SK-N-SH treated with all-trans-retinoic acid at 6 μM for 48 hours (cell line): ENCODE measurements at regions not wholly inside any gene's neighbourhood (a gene's known extent, or its start where the extent isn't known, plus 50 kb on each side); places are given as distances from the start of the nearest gene placed in this dataset.

Experiments used
- ARNTL ChIP-seq: fragments of 450-650 bp; formaldehyde crosslinking; IDR thresholded peaks from 2 replicates; pipeline ENCODE4 v1.5.0; 2020; ENCODE audit warnings: low read depth, mild to moderate bottlenecking, moderate library complexity, borderline replicate concordance
- CSDC2 ChIP-seq: fragments of 250-450 bp; sonication (Bioruptor Pico); IDR thresholded peaks from 2 replicates; pipeline ENCODE4 v1.5.0; 2020; ENCODE audit warnings: mild to moderate bottlenecking, moderate library complexity
- ISL1 ChIP-seq: fragments of 250-450 bp; sonication (Bioruptor Pico); IDR thresholded peaks from 2 replicates; pipeline ENCODE4 v2.1.2; 2022; ENCODE audit warnings: mild to moderate bottlenecking, moderate library complexity
- PPARA ChIP-seq: fragments of 250-450 bp; sonication (Bioruptor Pico); IDR thresholded peaks from 2 replicates; pipeline ENCODE4 v1.5.0; 2020; ENCODE audit warnings: mild to moderate bottlenecking, borderline replicate concordance
- RARB ChIP-seq: fragments of 250-450 bp; sonication (Bioruptor Pico); IDR thresholded peaks from 2 replicates; pipeline ENCODE4 v1.8.0; 2021; ENCODE audit warnings: mild to moderate bottlenecking, moderate library complexity
- TCF4 ChIP-seq: fragments of 250-450 bp; sonication (Bioruptor Pico); IDR thresholded peaks from 2 replicates; pipeline ENCODE4 v1.8.0; 2021; ENCODE audit warnings: mild to moderate bottlenecking, moderate library complexity, borderline replicate concordance
- ZC3H10 ChIP-seq: fragments of 250-450 bp; sonication (Bioruptor Pico); IDR thresholded peaks from 2 replicates; pipeline ENCODE4 v1.5.1; 2021; ENCODE audit warnings: mild to moderate bottlenecking, moderate library complexity
- ZNF8 ChIP-seq: fragments of 450-650 bp; formaldehyde crosslinking; IDR thresholded peaks from 2 replicates; pipeline ENCODE4 v1.5.0; 2020; ENCODE audit warnings: mild to moderate bottlenecking, moderate library complexity
- TF ChIP-seq, protein P1 (sequence below): fragments of 250-450 bp; sonication (Bioruptor Pico); IDR thresholded peaks from 2 replicates; pipeline ENCODE4 v1.5.1; 2020; ENCODE audit warnings: low read depth, mild to moderate bottlenecking, moderate library complexity

GRCh38 chr1:113014508-113014907 is 58.5 kb upstream of the LRIG2 start:
- TF ChIP-seq CSDC2: no peak
- no peak for TF ChIP-seq ZNF8
- no peak for TF ChIP-seq TCF4 (CRISPR knock-in tag)
- TF ChIP-seq RARB: no peak
- TF ChIP-seq, protein P1, sequence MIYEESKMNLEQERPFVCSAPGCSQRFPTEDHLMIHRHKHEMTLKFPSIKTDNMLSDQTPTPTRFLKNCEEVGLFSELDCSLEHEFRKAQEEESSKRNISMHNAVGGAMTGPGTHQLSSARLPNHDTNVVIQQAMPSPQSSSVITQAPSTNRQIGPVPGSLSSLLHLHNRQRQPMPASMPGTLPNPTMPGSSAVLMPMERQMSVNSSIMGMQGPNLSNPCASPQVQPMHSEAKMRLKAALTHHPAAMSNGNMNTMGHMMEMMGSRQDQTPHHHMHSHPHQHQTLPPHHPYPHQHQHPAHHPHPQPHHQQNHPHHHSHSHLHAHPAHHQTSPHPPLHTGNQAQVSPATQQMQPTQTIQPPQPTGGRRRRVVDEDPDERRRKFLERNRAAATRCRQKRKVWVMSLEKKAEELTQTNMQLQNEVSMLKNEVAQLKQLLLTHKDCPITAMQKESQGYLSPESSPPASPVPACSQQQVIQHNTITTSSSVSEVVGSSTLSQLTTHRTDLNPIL (CRISPR knock-in tag): no peak
- no peak for TF ChIP-seq ZC3H10 (CRISPR knock-in tag)
- TF ChIP-seq ARNTL (CRISPR knock-in tag): no peak
- no peak for TF ChIP-seq PPARA (CRISPR knock-in tag)
- no peak for TF ChIP-seq ISL1 (CRISPR knock-in tag)
